Psoas muscle (tissue), 7 donors: ENCODE measurements at regions not wholly inside any gene's neighbourhood (a gene's known extent, or its start where the extent isn't known, plus 50 kb on each side); places are given as distances from the start of the nearest gene placed in this dataset.

Experiments used
- ATAC-seq, 4 donors: fragments of 200-7000 bp; cut with Tn5 transposase; one replicate each; pipeline ENCODE4 v1.9.1; 2020; ENCODE audit warnings: moderate library complexity in 3 of 4, mild to moderate bottlenecking in 2 of 4
- DNase-seq, 2 donors: peaks; one replicate each; pipeline ENCODE4 v3.0.0-alpha.2; 2020
- H3K27ac ChIP-seq: fragments of 200-600 bp; one replicate; pipeline ENCODE4 v1.8.0; 2022
- H3K27me3 ChIP-seq, 3 donors: fragments of 200-600 bp in 1 of 3; one replicate each; pipeline versions ENCODE4 v1.6.1 to v1.8.0; 2013 to 2022; ENCODE audit warnings: low read length in 2 of 3, mild to moderate bottlenecking in 2 of 3, moderate library complexity in 1 of 3; ENCODE audit not compliant: insufficient read depth in 3 of 3
- H3K36me3 ChIP-seq, 2 donors: fragments of 200-600 bp in 1 of 2; one replicate each; pipeline versions ENCODE4 v1.6.1 to v1.8.0; 2013 to 2022; ENCODE audit warnings: low read depth in 1 of 2, mild to moderate bottlenecking in 1 of 2, moderate library complexity in 1 of 2; ENCODE audit not compliant: insufficient read depth in 1 of 2
- H3K4me1 ChIP-seq: fragments of 200-600 bp; one replicate; pipeline ENCODE4 v1.8.0; 2022
- H3K4me3 ChIP-seq: fragments of 200-600 bp; one replicate; pipeline ENCODE4 v1.8.0; 2022; ENCODE audit warnings: mild to moderate bottlenecking
- H3K9me3 ChIP-seq: fragments of 200-600 bp; one replicate; pipeline ENCODE4 v1.8.0; 2022
- CTCF ChIP-seq: fragments of 200-600 bp; IDR thresholded peaks from one replicate; pipeline ENCODE4 v1.8.0; 2022; ENCODE audit warnings: antibody characterized with exemption
- whole genome bisulfite sequencing, 3 donors: extraction: QIAGEN DNeasy Blood & Tissue Kit; methylation state at CpG; one replicate each; pipeline versions ENCODE4 v1.1.6 to v1.1.7; 2013; 5-methylcytosine and 5-hydroxymethylcytosine counted together
- intact Hi-C, 2 donors: fragments of 100-400 bp; cut with DNase I; formaldehyde crosslinking; loops; one replicate each; pipeline versions ENCODE4 v1.11.0 to v1.14.2; 2022
- donor health status: healthy with polysubstance abuse.
- donor health status: DM: no; HTN: no; CAD: no; lungs with moderate emphysema.
- donor health status: Bipolar disorder and iron deficiency.
- donor health status: healthy.
- donor health status: DM: yes; HTN: yes; CAD: no.
- donor health status: DM: no; HTN: no; CAD: no.
- donor health status: DM: yes; HTN: yes; CAD: no.

- Histone ChIP-seq H3K27me3 (no peaks in the 10 kb centered on the region), H3K36me3 (no peaks in the 10 kb centered on the region), H3K4me1 (no peaks in the 10 kb centered on the region), H3K27ac (no peak overlapping the region), H3K4me3 (no peak overlapping the region), H3K9me3 (no peaks in the 10 kb centered on the region)
- intact Hi-C loops = no loop called here
- ATAC-seq (no peak), DNase-seq (no peak)
- TF ChIP-seq CTCF = no peak
- WGBS, 3 donors = 36 to 50% (median 50%) methylated on average over 3 of the region's 3 CpGs
Observed at GRCh38 chr15:85847031-85847430, 52.3 kb upstream of the KLHL25 start.

- H3K4me1 ChIP-seq = no peaks in the 10 kb centered on the region
- DNase-seq = no peak
- 80 to 84% (median 84%) methylated on average over 11 of the region's 11 CpGs for WGBS, 3 donors
- H3K27me3 ChIP-seq = no peaks in the 10 kb centered on the region
- H3K27ac ChIP-seq = no peak overlapping the region
- intact Hi-C loops = no loop called here
- TF ChIP-seq CTCF = no peak
- no peaks in the 10 kb centered on the region for H3K9me3 ChIP-seq
- no peaks in the 10 kb centered on the region for H3K36me3 ChIP-seq
- ATAC-seq = no peak
- no peak overlapping the region for H3K4me3 ChIP-seq
Observed at GRCh38 chr15:85849946-85850345, 55.2 kb upstream of the KLHL25 start.

- Histone ChIP-seq H3K27me3 (no peaks in the 10 kb centered on the region), H3K9me3 (no peaks in the 10 kb centered on the region), H3K27ac (no peak overlapping the region), H3K36me3 (no peaks in the 10 kb centered on the region), H3K4me1 (no peaks in the 10 kb centered on the region), H3K4me3 (no peak overlapping the region)
- 79 to 84% (median 80%) methylated on average over 3 of the region's 3 CpGs for WGBS, 3 donors
- DNase-seq = no peak
- no peak for ATAC-seq
- intact Hi-C loops = no loop called here
- no peak for TF ChIP-seq CTCF
Observed at GRCh38 chr15:85852969-85853368, 58.2 kb upstream of the KLHL25 start.

GRCh38 chr15:85854345-85855097 lies 59.8 kb upstream of the KLHL25 start:
- Histone ChIP-seq H3K27me3 (no peaks in the 10 kb centered on the region), H3K36me3 (no peaks in the 10 kb centered on the region), H3K27ac (no peak overlapping the region), H3K9me3 (no peaks in the 10 kb centered on the region), H3K4me1 (no peaks in the 10 kb centered on the region), H3K4me3 (no peak overlapping the region)
- DNase-seq = no peak
- 43 to 45% (median 45%) methylated on average over 11 of the region's 11 CpGs for WGBS, 3 donors
- peak; percentile 85 for TF ChIP-seq CTCF
- ATAC-seq = peak; percentile 65 to 86 (median 78)
- intact Hi-C loops = no loop called here
